ENCODE measurements at regions not wholly inside any gene's neighbourhood (a gene's known extent, or its start where the extent isn't known, plus 50 kb on each side); places are given as distances from the start of the nearest gene placed in this dataset.

- TF ChIP-seq ZNF687 (IDR thresholded peaks at IDR 0.05) = peak; percentile 47; the same call in 1 of the 2 replicates
- TF ChIP-seq NR2F1 (conservative IDR thresholded peaks at IDR 0.05) = peak; percentile 29; the same call in 1 of the 2 replicates
- TF ChIP-seq TAF1 (IDR thresholded peaks at IDR 0.05; ENCODE audit: borderline replicate concordance, low read depth, low read length) = no peak
Measured at GRCh38 chr15:31272558-31273257, 53.9 kb upstream of the KLF13 start (continued).

GRCh38 chr15:31273258-31273941, 53.2 kb upstream of the KLF13 start:
- Histone ChIP-seq H3K9me3 (replicated peaks; ENCODE audit: control insufficient read depth, insufficient read depth, low read length) (no peaks in the 10 kb centered on the region), H4K20me1 (ENCODE audit: control insufficient read depth, insufficient read depth) (no peaks in the 10 kb centered on the region), H3K9ac (ENCODE audit: control insufficient read depth, insufficient read depth, low read length) (no peak overlapping the region), H3K4me2 (ENCODE audit: control insufficient read depth, insufficient read depth) (no peak overlapping the region), H3K4me3 (no peak overlapping the region), H3K36me3 (ENCODE audit: control insufficient read depth in 2 of 2, insufficient read depth in 2 of 2, low read length in 1 of 2) (no peaks in the 10 kb centered on the region), H3K27ac (ENCODE audit: control insufficient read depth, insufficient read depth) (no peak overlapping the region), H2AFZ (ENCODE audit: control insufficient read depth, low read depth, low read length) (no peak overlapping the region; the same call in 1 of the 2 replicates), H3K4me1 (ENCODE audit: control insufficient read depth, insufficient read depth, low read length) (peaks cover 7% of the 10 kb centered on the region), H3K79me2 (ENCODE audit: control insufficient read depth, insufficient read depth, low read length) (no peaks in the 10 kb centered on the region), H3K27me3 (replicated peaks in 1 of 2; ENCODE audit: control insufficient read depth in 2 of 2, insufficient read depth in 2 of 2, low read length in 1 of 2) (no peaks in the 10 kb centered on the region)
- no peak for ATAC-seq
- intact Hi-C loops (cut with micrococcal nuclease; ENCODE audit: unreplicated experiment) (no loop called here), in situ Hi-C loops (cut with MboI) (no loop called here)
- no peak for DNase-seq (ENCODE audit: low read depth, low spot score)
- CTCF ChIA-PET = interaction anchor here (1.4 kb wide), 1 partner anchor 215 kb away, joined by 4 read pairs; no protein-coding TSS in a partner anchor
- no peak for TF ChIP-seq SIN3A (IDR thresholded peaks at IDR 0.05; ENCODE audit: low read depth, low read length)
- no peak for TF ChIP-seq CEBPZ (IDR thresholded peaks at IDR 0.05; ENCODE audit: low read depth, low read length)
- TF ChIP-seq ZSCAN29 (IDR thresholded peaks at IDR 0.05) = no peak
- TF ChIP-seq TBL1XR1 (IDR thresholded peaks at IDR 0.05; ENCODE audit: low read depth, low read length) = no peak
- FAIRE-seq = no peak
- BruUV-seq (replicated peaks) = no TSS peak
- SMC1A ChIA-PET (ENCODE audit: uncharacterized antibody, unreplicated experiment) = interaction anchor here (5.0 kb wide), 1 partner anchor 50 kb away, joined by 19 read pairs; no protein-coding TSS in a partner anchor
- 70% methylated on average over 20 of the region's 20 CpGs for WGBS (ENCODE audit: insufficient coverage, insufficient replicate concordance, low lambda C conversion rate, missing lambda C conversion rate)
- RAD21 ChIA-PET (ENCODE audit: unreplicated experiment) = interaction anchor here (1.9 kb wide), 1 partner anchor 10 kb away, joined by 5 read pairs; no protein-coding TSS in a partner anchor
- POLR2A ChIA-PET = no interaction called here
